Keratinocyte (primary cell): ENCODE measurements at regions not wholly inside any gene's neighbourhood (a gene's known extent, or its start where the extent isn't known, plus 50 kb on each side); places are given as distances from the start of the nearest gene placed in this dataset.

ENCODE experiments used
- DNase-seq: peaks from one replicate; pipeline ENCODE4 v3.0.0-alpha.2; 2011; ENCODE audit warnings: low read depth, missing footprints, low spot score
- FAIRE-seq: peaks from 2 replicates; lab custom pipeline; 2011; peaks lifted over from hg19 to GRCh38; lab: Jason Lieb, UNC
- H2AFZ ChIP-seq: 2 replicates; pipeline ENCODE4 v1.6.0; 2012; ENCODE audit warnings: low read length, control low read depth, inconsistent platforms; ENCODE audit not compliant: control insufficient read depth
- H3K27ac ChIP-seq: 2 replicates; pipeline ENCODE4 v1.5.1; 2011; ENCODE audit warnings: low read length; ENCODE audit not compliant: control insufficient read depth, insufficient read depth
- H3K27me3 ChIP-seq: 3 replicates; pipeline ENCODE4 v1.6.0; 2011; ENCODE audit warnings: low read length; ENCODE audit not compliant: control insufficient read depth, insufficient read depth; ENCODE audit errors: extremely low read depth
- H3K36me3 ChIP-seq, 2 experiments: 2 replicates in 1 of 2; 3 replicates in 1 of 2; pipeline ENCODE4 v1.5.1; 2011; ENCODE audit warnings: low read length in 2 of 2, mild to moderate bottlenecking in 1 of 2; ENCODE audit not compliant: control insufficient read depth in 2 of 2, insufficient read depth in 2 of 2; ENCODE audit errors: extremely low read depth in 1 of 2
- H3K4me1 ChIP-seq: 3 replicates; pipeline ENCODE4 v1.5.1; 2011; ENCODE audit warnings: low read length; ENCODE audit not compliant: control insufficient read depth, insufficient read depth; ENCODE audit errors: extremely low read depth
- H3K4me2 ChIP-seq: 3 replicates; pipeline ENCODE4 v1.6.0; 2011; ENCODE audit warnings: low read depth, low read length; ENCODE audit not compliant: control insufficient read depth, insufficient read depth; ENCODE audit errors: extremely low read depth
- H3K4me3 ChIP-seq, 3 experiments: fragments of 200-600 bp in 1 of 3; sonication (generic) in 1 of 3; 2 replicates in 2 of 3; 3 replicates in 1 of 3; pipeline ENCODE4 v1.5.1; 2011 to 2016; ENCODE audit warnings: low read length in 3 of 3, mild to moderate bottlenecking in 3 of 3, control low read depth in 2 of 3, inconsistent platforms in 1 of 3, low read depth in 1 of 3, mixed read lengths in 1 of 3, mixed run types in 1 of 3, moderate library complexity in 1 of 3; ENCODE audit not compliant: control insufficient read depth in 2 of 3, insufficient read depth in 2 of 3; ENCODE audit errors: extremely low read depth in 1 of 3
- H3K79me2 ChIP-seq: 2 replicates; pipeline ENCODE4 v1.6.0; 2012; ENCODE audit warnings: low read length; ENCODE audit not compliant: control insufficient read depth, insufficient read depth
- H3K9ac ChIP-seq: 3 replicates; pipeline ENCODE4 v1.6.0; 2011; ENCODE audit warnings: low read length; ENCODE audit not compliant: control insufficient read depth, insufficient read depth; ENCODE audit errors: extremely low read depth
- H3K9me1 ChIP-seq: 3 replicates; pipeline ENCODE4 v1.6.0; 2011; ENCODE audit warnings: low read length; ENCODE audit not compliant: control insufficient read depth, insufficient read depth; ENCODE audit errors: extremely low read depth
- H3K9me3 ChIP-seq: 2 replicates; pipeline ENCODE4 v1.5.1; 2012; ENCODE audit warnings: low read depth, low read length; ENCODE audit not compliant: control insufficient read depth
- H4K20me1 ChIP-seq: 3 replicates; pipeline ENCODE4 v1.6.0; 2011; ENCODE audit warnings: low read length; ENCODE audit not compliant: control insufficient read depth, insufficient read depth; ENCODE audit errors: extremely low read depth
- EZH2 ChIP-seq: IDR thresholded peaks from one replicate; pipeline ENCODE4 v1.6.1; 2012; ENCODE audit warnings: inconsistent platforms, mild to moderate bottlenecking, low read length, moderate library complexity
- dilution Hi-C: fragments of 300-500 bp; cut with MboI; formaldehyde crosslinking; loops from one replicate; pipeline ENCODE4 v1.7.0; 2020; ENCODE audit warnings: low sequenced_read_pairs; ENCODE audit not compliant: extremely low pct_ligation_motif_present
- TF ChIP-seq, protein P1 (sequence below), 3 experiments: IDR thresholded peaks in 1 of 3; conservative IDR thresholded peaks in 1 of 3; optimal IDR thresholded peaks in 1 of 3; 2 replicates in 2 of 3; 3 replicates in 1 of 3; pipeline versions ENCODE3 to v1.5.1; 2011; ENCODE audit warnings: low read length in 3 of 3, mild to moderate bottlenecking in 3 of 3, moderate library complexity in 2 of 3, control low read depth in 1 of 3, inconsistent platforms in 1 of 3; ENCODE audit not compliant: insufficient read depth in 2 of 3; ENCODE audit errors: extremely low read depth in 1 of 3

- no peak for FAIRE-seq
Observed at GRCh38 chr6:125485757-125486156, 184.0 kb upstream of the HDDC2 start.

DNA sequence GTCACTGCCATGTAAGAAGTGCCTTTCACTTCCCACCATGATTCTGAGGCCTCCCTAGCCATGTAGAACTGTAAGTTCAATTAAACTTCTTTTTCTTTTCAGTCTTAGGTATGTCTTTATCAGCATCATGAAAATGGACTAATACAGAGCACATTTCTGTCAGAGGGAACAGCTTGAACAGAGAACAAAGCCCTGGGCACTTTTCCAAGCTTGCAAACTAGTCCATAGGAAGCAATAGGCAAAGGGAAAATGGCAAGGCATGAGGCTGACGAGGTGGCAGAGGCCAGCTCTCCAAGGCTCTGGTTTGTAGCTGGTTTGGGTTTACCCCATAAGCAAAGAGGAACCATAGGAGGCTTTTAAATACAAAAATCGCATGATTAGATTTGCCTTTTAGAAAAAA, 185.1 kb upstream of the HDDC2 start:
- Histone ChIP-seq H3K9ac (no peak overlapping the region), H4K20me1 (no peaks in the 10 kb centered on the region), H3K27me3 (no peaks in the 10 kb centered on the region), H3K4me2 (no peak overlapping the region), H3K4me3 (no peak overlapping the region), H2AFZ (no peak overlapping the region), H3K4me1 (no peaks in the 10 kb centered on the region), H3K9me3 (no peaks in the 10 kb centered on the region), H3K36me3 (no peaks in the 10 kb centered on the region), H3K9me1 (no peaks in the 10 kb centered on the region), H3K79me2 (no peaks in the 10 kb centered on the region), H3K27ac (no peak overlapping the region)
- FAIRE-seq, result no peak
- dilution Hi-C loops, result no loop called here
- no peak for DNase-seq
- no peak for TF ChIP-seq EZH2
- TF ChIP-seq, protein P1, sequence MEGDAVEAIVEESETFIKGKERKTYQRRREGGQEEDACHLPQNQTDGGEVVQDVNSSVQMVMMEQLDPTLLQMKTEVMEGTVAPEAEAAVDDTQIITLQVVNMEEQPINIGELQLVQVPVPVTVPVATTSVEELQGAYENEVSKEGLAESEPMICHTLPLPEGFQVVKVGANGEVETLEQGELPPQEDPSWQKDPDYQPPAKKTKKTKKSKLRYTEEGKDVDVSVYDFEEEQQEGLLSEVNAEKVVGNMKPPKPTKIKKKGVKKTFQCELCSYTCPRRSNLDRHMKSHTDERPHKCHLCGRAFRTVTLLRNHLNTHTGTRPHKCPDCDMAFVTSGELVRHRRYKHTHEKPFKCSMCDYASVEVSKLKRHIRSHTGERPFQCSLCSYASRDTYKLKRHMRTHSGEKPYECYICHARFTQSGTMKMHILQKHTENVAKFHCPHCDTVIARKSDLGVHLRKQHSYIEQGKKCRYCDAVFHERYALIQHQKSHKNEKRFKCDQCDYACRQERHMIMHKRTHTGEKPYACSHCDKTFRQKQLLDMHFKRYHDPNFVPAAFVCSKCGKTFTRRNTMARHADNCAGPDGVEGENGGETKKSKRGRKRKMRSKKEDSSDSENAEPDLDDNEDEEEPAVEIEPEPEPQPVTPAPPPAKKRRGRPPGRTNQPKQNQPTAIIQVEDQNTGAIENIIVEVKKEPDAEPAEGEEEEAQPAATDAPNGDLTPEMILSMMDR (optimal IDR thresholded peaks at IDR 0.05 in 1 of 3, IDR thresholded peaks at IDR 0.05 in 1 of 3, conservative IDR thresholded peaks at IDR 0.05 in 1 of 3; ENCODE audit: extremely low read depth in 1 of 3, insufficient read depth in 2 of 3, low read length in 3 of 3), result no peak

More at GRCh38 chr6:125485757-125486156, 184.0 kb upstream of the HDDC2 start:
- no peak overlapping the region for H3K4me3 ChIP-seq
- H3K36me3 ChIP-seq, result no peaks in the 10 kb centered on the region
- no peak for TF ChIP-seq EZH2
- TF ChIP-seq, protein P1 (optimal IDR thresholded peaks at IDR 0.05 in 1 of 3, IDR thresholded peaks at IDR 0.05 in 1 of 3, conservative IDR thresholded peaks at IDR 0.05 in 1 of 3; ENCODE audit: extremely low read depth in 1 of 3, insufficient read depth in 2 of 3, low read length in 3 of 3), result no peak
- no peaks in the 10 kb centered on the region for H3K9me3 ChIP-seq
- no peaks in the 10 kb centered on the region for H3K4me1 ChIP-seq
- H3K4me2 ChIP-seq, result no peak overlapping the region
- no peaks in the 10 kb centered on the region for H3K79me2 ChIP-seq
- no peak overlapping the region for H3K9ac ChIP-seq
- no peak overlapping the region for H3K27ac ChIP-seq
- H4K20me1 ChIP-seq, result no peaks in the 10 kb centered on the region
- no peaks in the 10 kb centered on the region for H3K27me3 ChIP-seq
- no peaks in the 10 kb centered on the region for H3K9me1 ChIP-seq
- DNase-seq, result no peak
- dilution Hi-C loops, result no loop called here
- H2AFZ ChIP-seq, result no peak overlapping the region
